MCF 10A (cell line): ENCODE measurements at regions not wholly inside any gene's neighbourhood (a gene's known extent, or its start where the extent isn't known, plus 50 kb on each side); places are given as distances from the start of the nearest gene placed in this dataset.

Source experiments
- BruUV-seq: library from RNA; stranded (reverse); fragments of 400-500 nt; replicated peaks from 2 replicates; lab custom pipeline; 2021; lab: Mats Ljungman, UMichigan
- CTCF ChIA-PET: fragments of 300-600 bp; sonication (Branson Sonifier 250); formaldehyde crosslinking; extraction: SDS; loops from one replicate; lab custom pipeline; 2021; ENCODE audit warnings: antibody characterized with exemption, inconsistent platforms; lab: Yijun Ruan, JAX
- POLR2A ChIA-PET: fragments of 300-600, 350-650 bp; sonication (Branson Sonifier 250); formaldehyde crosslinking; extraction: SDS; loops from one replicate; lab custom pipeline; 2020; ENCODE audit warnings: antibody characterized with exemption, inconsistent platforms; lab: Yijun Ruan, JAX
- DNase-seq: peaks from one replicate; pipeline ENCODE4 v3.0.0-alpha.2; 2018; ENCODE audit not compliant: unreplicated experiment
- H3K27ac Mint-ChIP-seq: one replicate; pipeline ENCODE4 v1.8.0; 2022; ENCODE audit warnings: mild to moderate bottlenecking, low read depth, mixed read lengths; ENCODE audit not compliant: unreplicated experiment
- H3K27me3 Mint-ChIP-seq: one replicate; pipeline ENCODE4 v1.8.0; 2022; ENCODE audit warnings: mixed read lengths; ENCODE audit not compliant: insufficient read depth, unreplicated experiment
- H3K36me3 Mint-ChIP-seq: one replicate; pipeline ENCODE4 v1.8.0; 2022; ENCODE audit warnings: mild to moderate bottlenecking, moderate library complexity, mixed read lengths; ENCODE audit not compliant: insufficient read depth, unreplicated experiment
- H3K4me1 Mint-ChIP-seq: one replicate; pipeline ENCODE4 v1.8.0; 2022; ENCODE audit warnings: mixed read lengths; ENCODE audit not compliant: insufficient read depth, unreplicated experiment
- H3K4me3 Mint-ChIP-seq: one replicate; pipeline ENCODE4 v1.8.0; 2022; ENCODE audit warnings: mild to moderate bottlenecking, moderate library complexity, mixed read lengths; ENCODE audit not compliant: unreplicated experiment
- H3K9me3 Mint-ChIP-seq: one replicate; pipeline ENCODE4 v1.8.0; 2022; ENCODE audit warnings: mixed read lengths; ENCODE audit not compliant: unreplicated experiment
- intact Hi-C: fragments of 100-400 bp; cut with micrococcal nuclease; formaldehyde crosslinking; loops from 2 replicates; pipeline ENCODE4 v1.14.1; 2022
- TF ChIP-seq, protein P1 (sequence below): fragments of 200-600 bp; IDR thresholded peaks from one replicate; pipeline ENCODE4 v1.8.0; 2022; ENCODE audit warnings: antibody characterized with exemption, mild to moderate bottlenecking; ENCODE audit not compliant: unreplicated experiment

DNA sequence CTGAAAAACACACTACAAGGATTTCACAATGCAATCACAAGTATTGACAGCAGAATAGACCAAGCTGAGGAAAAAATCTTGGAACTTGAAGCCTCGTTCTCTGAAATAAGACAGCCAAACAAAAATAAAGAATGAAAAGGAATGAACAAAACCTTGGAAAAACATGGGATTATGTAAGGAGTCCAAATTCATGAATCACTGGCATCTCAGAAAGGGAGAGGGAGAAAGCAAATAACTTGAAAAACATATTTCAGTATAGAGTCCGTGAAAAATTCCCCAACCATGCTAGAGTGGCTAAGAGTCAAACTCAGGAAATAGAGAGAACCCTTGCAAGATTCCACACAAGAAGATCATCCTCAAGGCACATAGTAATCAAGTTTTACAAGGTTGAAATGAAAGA is 178.5 kb upstream of the CTSO start:
- intact Hi-C loops = no loop called here
- TF ChIP-seq, protein P1, sequence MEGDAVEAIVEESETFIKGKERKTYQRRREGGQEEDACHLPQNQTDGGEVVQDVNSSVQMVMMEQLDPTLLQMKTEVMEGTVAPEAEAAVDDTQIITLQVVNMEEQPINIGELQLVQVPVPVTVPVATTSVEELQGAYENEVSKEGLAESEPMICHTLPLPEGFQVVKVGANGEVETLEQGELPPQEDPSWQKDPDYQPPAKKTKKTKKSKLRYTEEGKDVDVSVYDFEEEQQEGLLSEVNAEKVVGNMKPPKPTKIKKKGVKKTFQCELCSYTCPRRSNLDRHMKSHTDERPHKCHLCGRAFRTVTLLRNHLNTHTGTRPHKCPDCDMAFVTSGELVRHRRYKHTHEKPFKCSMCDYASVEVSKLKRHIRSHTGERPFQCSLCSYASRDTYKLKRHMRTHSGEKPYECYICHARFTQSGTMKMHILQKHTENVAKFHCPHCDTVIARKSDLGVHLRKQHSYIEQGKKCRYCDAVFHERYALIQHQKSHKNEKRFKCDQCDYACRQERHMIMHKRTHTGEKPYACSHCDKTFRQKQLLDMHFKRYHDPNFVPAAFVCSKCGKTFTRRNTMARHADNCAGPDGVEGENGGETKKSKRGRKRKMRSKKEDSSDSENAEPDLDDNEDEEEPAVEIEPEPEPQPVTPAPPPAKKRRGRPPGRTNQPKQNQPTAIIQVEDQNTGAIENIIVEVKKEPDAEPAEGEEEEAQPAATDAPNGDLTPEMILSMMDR = no peak
- CTCF ChIA-PET = no interaction called here
- POLR2A ChIA-PET = no interaction called here
- Mint-ChIP-seq H3K9me3 (no peaks in the 10 kb centered on the region), H3K27ac (no peak overlapping the region), H3K27me3 (no peaks in the 10 kb centered on the region), H3K4me3 (no peak overlapping the region), H3K36me3 (no peaks in the 10 kb centered on the region), H3K4me1 (no peaks in the 10 kb centered on the region)
- no TSS peak for BruUV-seq
- no peak for DNase-seq

DNA sequence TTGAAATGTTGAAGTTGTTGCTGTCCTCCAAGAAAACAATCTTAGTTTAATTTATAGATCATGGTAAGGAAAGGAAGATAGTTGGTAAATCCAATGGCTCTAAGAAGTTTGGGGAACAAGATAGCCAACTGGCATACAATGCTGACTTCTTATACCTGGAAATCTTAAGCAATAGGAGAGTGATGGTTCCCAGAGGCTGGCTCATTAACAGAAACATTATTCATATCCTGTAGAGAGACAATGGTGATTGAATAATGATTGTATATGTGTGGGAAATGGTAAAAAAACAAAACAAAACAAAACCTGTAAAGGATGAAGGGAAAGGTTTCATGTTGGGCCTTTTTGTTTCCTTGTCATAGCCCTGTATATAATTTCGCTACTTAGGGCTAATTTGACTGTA is 174.9 kb upstream of the CTSO start:
- H3K4me1 Mint-ChIP-seq = no peaks in the 10 kb centered on the region
- H3K36me3 Mint-ChIP-seq = no peaks in the 10 kb centered on the region
- TF ChIP-seq, protein P1 = no peak
- POLR2A ChIA-PET = no interaction called here
- H3K27ac Mint-ChIP-seq = no peak overlapping the region
- BruUV-seq = no TSS peak
- no peak for DNase-seq
- no peak overlapping the region for H3K4me3 Mint-ChIP-seq
- CTCF ChIA-PET = no interaction called here
- intact Hi-C loops = no loop called here
- H3K27me3 Mint-ChIP-seq = no peaks in the 10 kb centered on the region
- peaks cover 6% of the 10 kb centered on the region for H3K9me3 Mint-ChIP-seq

DNA sequence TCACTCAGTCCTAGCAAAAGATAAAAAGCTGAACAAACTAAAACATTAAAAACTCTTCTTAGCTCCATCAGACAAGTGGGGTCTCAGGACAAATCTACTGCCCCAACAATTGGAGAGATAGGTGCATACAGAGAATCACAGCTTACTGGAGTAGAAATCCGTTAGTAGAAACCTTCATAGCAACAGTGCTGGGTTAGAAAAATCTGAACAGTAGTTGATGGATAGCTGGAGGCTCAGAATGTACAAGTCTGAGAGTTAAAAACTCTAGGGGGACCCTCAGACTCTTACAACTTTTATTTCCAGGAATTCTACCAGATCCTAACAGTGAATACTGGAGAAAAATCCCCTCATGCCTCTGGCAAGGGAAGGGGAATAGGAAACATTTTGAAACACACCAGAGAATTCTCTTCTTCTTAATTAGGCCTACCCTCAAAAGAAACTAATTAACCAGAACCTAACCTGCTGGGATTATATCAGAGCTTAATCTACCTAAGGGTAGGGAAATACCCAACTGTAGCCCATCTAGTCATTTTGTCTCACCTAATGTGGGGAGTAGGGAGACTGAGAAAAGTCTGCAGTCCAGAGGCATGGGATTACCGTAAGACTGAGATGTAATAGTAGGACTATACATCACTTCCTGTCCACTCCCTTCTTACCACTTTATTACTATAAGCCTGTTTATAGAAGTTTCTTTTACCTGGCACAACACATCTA is 165.0 kb upstream of the CTSO start:
- Mint-ChIP-seq H3K4me1 (peaks cover 5% of the 10 kb centered on the region), H3K36me3 (no peaks in the 10 kb centered on the region), H3K27me3 (no peaks in the 10 kb centered on the region), H3K4me3 (no peak overlapping the region), H3K9me3 (peaks cover 2% of the 10 kb centered on the region), H3K27ac (no peak overlapping the region)
- no TSS peak for BruUV-seq
- CTCF ChIA-PET = interaction anchor here (0.6 to 1.1 kb wide), 3 partner anchors 25 to 1888 kb away, joined by 3 read pairs; no protein-coding TSS in a partner anchor
- POLR2A ChIA-PET = no interaction called here
- intact Hi-C loops = no loop called here
- DNase-seq = no peak
- TF ChIP-seq, protein P1 = no peak

DNA sequence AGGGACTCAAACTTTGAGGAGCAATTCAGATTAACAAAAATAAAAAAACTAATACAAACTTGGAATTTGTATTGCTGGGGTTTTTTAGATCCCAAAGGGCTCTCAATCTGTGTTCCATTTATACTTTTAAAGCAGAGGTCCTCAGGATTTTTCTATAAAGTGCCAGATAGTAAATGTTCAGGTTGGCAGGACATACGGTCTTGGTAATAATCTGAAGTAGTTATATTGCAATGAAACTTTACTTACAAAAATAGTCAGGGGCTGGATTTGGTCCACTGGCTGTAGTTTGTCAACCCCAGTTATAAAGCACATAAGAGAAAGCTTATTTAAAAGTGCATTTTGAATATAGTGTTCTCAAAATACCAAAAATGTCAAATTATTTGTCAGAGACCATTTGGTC is 164.1 kb upstream of the CTSO start:
- ChIA-PET POLR2A (no interaction called here), CTCF (interaction anchor here (1.1 kb wide), 1 partner anchor 24 kb away, joined by 3 read pairs; no protein-coding TSS in a partner anchor)
- peaks cover 13% of the 10 kb centered on the region for H3K4me1 Mint-ChIP-seq
- no peaks in the 10 kb centered on the region for H3K36me3 Mint-ChIP-seq
- H3K9me3 Mint-ChIP-seq = no peaks in the 10 kb centered on the region
- no peaks in the 10 kb centered on the region for H3K27me3 Mint-ChIP-seq
- TF ChIP-seq, protein P1 = no peak
- no peak for DNase-seq
- intact Hi-C loops = no loop called here
- H3K4me3 Mint-ChIP-seq = no peak overlapping the region
- no peak overlapping the region for H3K27ac Mint-ChIP-seq
- BruUV-seq = no TSS peak
